ENCODE measurements at regions not wholly inside any gene's neighbourhood (a gene's known extent, or its start where the extent isn't known, plus 50 kb on each side); places are given as distances from the start of the nearest gene placed in this dataset.

DNA sequence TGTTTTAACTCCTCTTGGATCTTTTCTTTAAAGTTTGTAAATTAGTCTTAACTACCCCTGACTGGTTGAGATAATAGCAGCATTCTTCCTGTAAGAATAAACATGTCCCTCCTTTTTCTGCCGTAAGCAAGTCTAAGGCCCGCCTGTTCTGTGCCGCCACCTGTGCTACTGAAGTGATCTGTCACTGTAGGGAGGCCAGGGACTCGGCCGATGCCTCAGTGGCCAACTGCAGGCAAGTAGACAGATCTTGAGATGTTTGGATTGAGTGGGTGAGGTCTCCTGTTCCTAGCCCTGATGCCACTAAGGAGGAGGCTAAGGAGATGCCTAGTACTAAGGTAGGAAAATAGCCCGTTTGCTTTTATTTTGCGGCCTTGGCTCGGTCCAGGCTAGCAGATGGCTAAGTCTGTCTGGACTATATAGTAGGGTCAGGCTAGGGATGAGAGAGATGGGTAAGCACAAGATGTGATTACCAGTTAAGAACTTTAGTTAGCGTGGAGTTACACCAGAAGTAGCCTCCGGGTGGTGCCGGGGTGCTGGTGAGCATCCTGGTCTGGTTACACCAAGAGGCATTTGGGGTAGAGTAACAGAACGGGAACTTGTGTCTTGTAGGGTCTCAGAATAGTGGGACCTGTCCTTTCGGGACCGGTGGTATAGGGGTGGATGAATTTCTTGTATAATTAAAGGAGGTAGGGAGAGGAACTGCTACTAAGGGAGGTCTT lies 584.2 kb downstream of the SUCLG1 start:
- TF ChIP-seq, protein P1, sequence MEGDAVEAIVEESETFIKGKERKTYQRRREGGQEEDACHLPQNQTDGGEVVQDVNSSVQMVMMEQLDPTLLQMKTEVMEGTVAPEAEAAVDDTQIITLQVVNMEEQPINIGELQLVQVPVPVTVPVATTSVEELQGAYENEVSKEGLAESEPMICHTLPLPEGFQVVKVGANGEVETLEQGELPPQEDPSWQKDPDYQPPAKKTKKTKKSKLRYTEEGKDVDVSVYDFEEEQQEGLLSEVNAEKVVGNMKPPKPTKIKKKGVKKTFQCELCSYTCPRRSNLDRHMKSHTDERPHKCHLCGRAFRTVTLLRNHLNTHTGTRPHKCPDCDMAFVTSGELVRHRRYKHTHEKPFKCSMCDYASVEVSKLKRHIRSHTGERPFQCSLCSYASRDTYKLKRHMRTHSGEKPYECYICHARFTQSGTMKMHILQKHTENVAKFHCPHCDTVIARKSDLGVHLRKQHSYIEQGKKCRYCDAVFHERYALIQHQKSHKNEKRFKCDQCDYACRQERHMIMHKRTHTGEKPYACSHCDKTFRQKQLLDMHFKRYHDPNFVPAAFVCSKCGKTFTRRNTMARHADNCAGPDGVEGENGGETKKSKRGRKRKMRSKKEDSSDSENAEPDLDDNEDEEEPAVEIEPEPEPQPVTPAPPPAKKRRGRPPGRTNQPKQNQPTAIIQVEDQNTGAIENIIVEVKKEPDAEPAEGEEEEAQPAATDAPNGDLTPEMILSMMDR (IDR thresholded peaks at IDR 0.05; ENCODE audit: poor library complexity), result no peak
- TF ChIP-seq EZH2 (IDR thresholded peaks at IDR 0.05; ENCODE audit: borderline replicate concordance) (no peak), EZH2phosphoT487 (IDR thresholded peaks at IDR 0.05; ENCODE audit: low read depth, severe bottlenecking, unreplicated experiment) (no peak)
